BJ (cell line): ENCODE measurements at regions not wholly inside any gene's neighbourhood (a gene's known extent, or its start where the extent isn't known, plus 50 kb on each side); places are given as distances from the start of the nearest gene placed in this dataset.

Experiments used
- CTCF ChIA-PET: fragments of 350-600 bp; formaldehyde crosslinking; extraction: SDS; loops from one replicate; lab custom pipeline; 2021; ENCODE audit warnings: antibody characterized with exemption, inconsistent platforms; lab: Yijun Ruan, JAX
- POLR2A ChIA-PET: fragments of 300-600 bp; sonication (Branson Sonifier 250); formaldehyde crosslinking; extraction: SDS; loops from one replicate; lab custom pipeline; 2021; ENCODE audit warnings: antibody characterized with exemption; lab: Charles Lee
- DNase-seq: peaks from one replicate; pipeline ENCODE4 v3.0.0-alpha.2; 2011; ENCODE audit warnings: low read depth
- H3K27me3 ChIP-seq: 2 replicates; pipeline ENCODE4 v1.6.0; 2011; ENCODE audit warnings: low read length; ENCODE audit not compliant: control insufficient read depth, insufficient read depth
- H3K36me3 ChIP-seq: 2 replicates; pipeline ENCODE4 v1.5.1; 2011; ENCODE audit warnings: low read length; ENCODE audit not compliant: control insufficient read depth, insufficient read depth
- H3K4me3 ChIP-seq: 2 replicates; pipeline ENCODE4 v1.5.1; 2011; ENCODE audit warnings: low read depth, mild to moderate bottlenecking, control low read depth, low read length
- CTCF ChIP-seq: IDR thresholded peaks from 2 replicates; pipeline ENCODE4 v1.5.1; 2011; ENCODE audit warnings: low read depth, mild to moderate bottlenecking, control low read depth, inconsistent platforms, low read length, moderate library complexity; ENCODE audit not compliant: insufficient read depth

- ChIA-PET CTCF (no interaction called here), POLR2A (no interaction called here)
- no peak for TF ChIP-seq CTCF
- Histone ChIP-seq H3K36me3 (no peaks in the 10 kb centered on the region), H3K4me3 (no peak overlapping the region), H3K27me3 (no peaks in the 10 kb centered on the region)
- no peak for DNase-seq
Observed at GRCh38 chrX:5595570-5595969, 633.1 kb downstream of the NLGN4X start.

- Histone ChIP-seq H3K36me3 (no peaks in the 10 kb centered on the region), H3K4me3 (no peak overlapping the region), H3K27me3 (no peaks in the 10 kb centered on the region)
- TF ChIP-seq CTCF = no peak
- DNase-seq = no peak
- ChIA-PET CTCF (no interaction called here), POLR2A (no interaction called here)
Observed at GRCh38 chrX:5586726-5587125, 641.9 kb downstream of the NLGN4X start.

GRCh38 chrX:5575407-5575806, 653.3 kb downstream of the NLGN4X start:
- Histone ChIP-seq H3K4me3 (no peak overlapping the region), H3K27me3 (no peaks in the 10 kb centered on the region), H3K36me3 (no peaks in the 10 kb centered on the region)
- DNase-seq = no peak
- ChIA-PET CTCF (no interaction called here), POLR2A (no interaction called here)
- no peak for TF ChIP-seq CTCF

- ChIA-PET POLR2A (no interaction called here), CTCF (no interaction called here)
- Histone ChIP-seq H3K4me3 (no peak overlapping the region), H3K36me3 (no peaks in the 10 kb centered on the region), H3K27me3 (no peaks in the 10 kb centered on the region)
- DNase-seq = no peak
- TF ChIP-seq CTCF = no peak
Observed at GRCh38 chrX:5568934-5569333, 659.7 kb downstream of the NLGN4X start.

- no peaks in the 10 kb centered on the region for H3K27me3 ChIP-seq
- TF ChIP-seq CTCF = no peak
- no peak for DNase-seq
- ChIA-PET CTCF (no interaction called here), POLR2A (no interaction called here)
- no peaks in the 10 kb centered on the region for H3K36me3 ChIP-seq
- H3K4me3 ChIP-seq = no peak overlapping the region
Observed at GRCh38 chrX:5559386-5559785, 669.3 kb downstream of the NLGN4X start.
